H7 (cell line): ENCODE measurements at regions not wholly inside any gene's neighbourhood (a gene's known extent, or its start where the extent isn't known, plus 50 kb on each side); places are given as distances from the start of the nearest gene placed in this dataset.

Experiments used
- DNase-seq: peaks from one replicate; pipeline ENCODE4 v3.0.0; 2012
- H3K27me3 ChIP-seq: 2 replicates; pipeline ENCODE4 v1.6.0; 2011; ENCODE audit warnings: mild to moderate bottlenecking, low read length; ENCODE audit not compliant: control insufficient read depth, insufficient read depth
- H3K36me3 ChIP-seq: replicated peaks from 2 replicates; pipeline ENCODE4 v1.5.1; 2011; ENCODE audit warnings: low read length; ENCODE audit not compliant: control insufficient read depth, insufficient read depth
- H3K4me3 ChIP-seq: 2 replicates; pipeline ENCODE4 v1.5.1; 2011; ENCODE audit warnings: low read depth, mild to moderate bottlenecking, control low read depth, low read length, moderate library complexity; ENCODE audit not compliant: insufficient read depth

DNA sequence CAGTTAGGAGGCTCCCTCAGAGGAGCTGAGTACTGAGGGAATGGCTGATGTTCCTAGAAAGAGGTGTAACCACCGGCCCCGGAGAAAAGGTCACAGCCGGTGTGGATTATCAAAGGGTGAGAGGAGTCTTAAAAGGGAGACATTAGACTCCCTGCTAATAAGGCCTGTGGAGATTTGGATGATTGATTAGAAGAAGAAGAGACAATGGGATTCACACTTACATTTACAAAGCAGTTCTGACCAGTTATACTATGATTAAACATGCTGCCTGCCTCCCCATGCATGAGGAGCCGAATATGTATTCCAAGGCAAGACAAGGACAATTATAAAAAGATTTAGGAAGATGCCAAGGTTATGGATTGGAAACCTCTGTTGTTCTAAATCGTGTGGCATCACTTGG lies 302.4 kb downstream of the SLC4A3 start:
- DNase-seq = no peak
- H3K36me3 ChIP-seq = no peaks in the 10 kb centered on the region
- no peaks in the 10 kb centered on the region for H3K27me3 ChIP-seq

DNA sequence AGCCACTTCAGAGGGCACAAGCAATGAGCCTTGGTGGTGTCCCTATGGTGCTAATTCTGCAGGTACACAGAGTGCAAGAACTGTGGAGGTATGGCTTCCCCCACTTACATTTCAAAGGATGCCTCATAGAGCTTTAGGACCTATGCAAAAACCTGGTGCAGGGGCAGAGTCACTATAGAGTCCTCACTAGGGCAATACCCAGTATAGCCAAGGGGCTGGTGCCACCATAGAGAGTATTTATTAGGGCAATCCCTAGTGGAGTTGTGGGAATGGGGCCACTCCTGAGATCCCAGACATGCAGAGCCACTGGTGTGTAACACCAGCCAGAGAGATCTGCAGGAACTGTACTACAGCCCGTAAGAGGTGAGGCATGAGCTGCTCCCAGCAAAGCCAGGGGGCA lies 312.2 kb downstream of the SLC4A3 start:
- no peak overlapping the region for H3K4me3 ChIP-seq

More for the DNA sequence above, 302.4 kb downstream of the SLC4A3 start:
- H3K4me3 ChIP-seq = no peak overlapping the region

DNA sequence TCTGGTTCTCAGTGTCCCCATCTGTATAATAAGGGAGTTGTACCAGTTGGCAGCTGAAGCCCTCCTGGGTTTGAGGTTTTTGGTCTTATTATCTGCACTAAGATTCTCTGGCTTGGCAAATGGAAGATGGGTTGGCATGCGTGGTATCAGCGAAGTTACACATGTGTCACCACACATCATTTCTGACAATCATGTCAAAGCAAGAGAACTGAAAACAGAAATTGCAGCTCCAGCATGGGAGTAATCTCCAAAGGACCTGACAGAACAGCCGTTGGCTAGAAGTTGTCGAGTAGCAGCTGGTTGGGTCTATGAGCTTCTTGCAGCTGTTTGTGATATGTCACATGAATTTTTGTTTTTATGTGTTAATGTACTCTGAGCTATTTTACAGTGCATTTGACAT lies 317.4 kb downstream of the SLC4A3 start:
- Histone ChIP-seq H3K4me3 (no peak overlapping the region), H3K27me3 (no peaks in the 10 kb centered on the region), H3K36me3 (no peaks in the 10 kb centered on the region)
- no peak for DNase-seq

More for the DNA sequence above, 312.2 kb downstream of the SLC4A3 start:
- no peaks in the 10 kb centered on the region for H3K36me3 ChIP-seq
- H3K27me3 ChIP-seq = no peaks in the 10 kb centered on the region
- DNase-seq = no peak

DNA sequence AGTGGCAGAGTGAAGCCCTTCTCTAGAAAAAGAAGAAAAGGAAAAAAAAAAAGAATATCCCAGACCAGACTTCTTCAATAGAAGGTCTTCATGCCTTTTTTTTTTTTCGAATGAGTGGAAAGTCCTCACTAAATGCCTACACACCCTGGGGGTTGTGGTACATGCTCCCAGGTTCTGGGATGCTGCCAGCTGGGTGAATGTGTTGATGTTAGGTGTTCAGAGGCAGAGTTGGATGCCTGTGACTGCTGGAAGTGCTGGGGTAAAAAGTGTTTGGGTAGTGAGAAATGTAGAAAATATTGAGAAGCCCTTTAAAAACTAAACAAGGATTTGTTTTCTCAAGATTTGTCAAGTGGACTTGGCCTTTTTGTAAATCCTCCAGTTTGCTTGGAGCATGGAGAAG lies 318.6 kb downstream of the SLC4A3 start:
- H3K27me3 ChIP-seq = no peaks in the 10 kb centered on the region
- DNase-seq = no peak
- H3K4me3 ChIP-seq = no peak overlapping the region
- no peaks in the 10 kb centered on the region for H3K36me3 ChIP-seq

DNA sequence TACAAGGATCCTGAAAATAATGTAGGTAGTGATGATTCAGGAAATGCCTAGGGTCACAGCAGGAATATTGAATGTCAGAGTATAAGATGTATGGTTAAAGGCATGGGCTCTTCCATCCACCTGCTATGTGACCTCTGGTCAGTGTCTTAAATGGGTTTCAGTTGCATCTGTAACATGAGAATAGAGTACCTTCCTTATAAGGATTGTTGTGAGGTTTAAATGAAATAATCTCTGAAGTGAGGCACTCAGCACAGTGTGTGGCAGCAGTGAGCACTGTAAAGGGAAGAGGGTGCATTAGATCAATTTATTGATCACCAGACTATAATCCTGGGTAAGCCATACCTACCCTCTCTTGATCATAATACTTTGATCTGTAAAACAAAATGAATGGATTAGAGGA lies 319.1 kb downstream of the SLC4A3 start:
- no peak overlapping the region for H3K4me3 ChIP-seq
- DNase-seq = no peak
- H3K36me3 ChIP-seq = no peaks in the 10 kb centered on the region
- no peaks in the 10 kb centered on the region for H3K27me3 ChIP-seq

DNA sequence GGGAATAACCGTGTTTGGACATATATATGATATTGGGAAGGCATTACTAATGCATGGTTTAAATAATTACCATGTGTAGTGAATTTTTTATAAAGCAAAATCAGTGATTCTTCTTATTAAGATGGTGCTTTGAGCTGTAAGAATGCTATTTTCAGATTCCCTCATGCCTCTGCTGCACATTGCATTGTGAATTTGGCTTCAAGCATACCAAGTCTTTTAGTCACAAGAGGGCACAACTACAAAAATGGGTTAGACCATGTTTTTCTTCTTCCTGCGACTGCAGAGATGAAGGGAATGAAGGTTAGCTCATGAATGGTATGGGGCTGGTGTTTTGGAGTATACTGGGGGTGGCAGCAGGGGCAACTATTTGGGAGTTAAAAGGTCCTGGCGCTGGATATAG lies 320.1 kb downstream of the SLC4A3 start:
- DNase-seq = no peak
- Histone ChIP-seq H3K4me3 (no peak overlapping the region), H3K27me3 (no peaks in the 10 kb centered on the region), H3K36me3 (no peaks in the 10 kb centered on the region)

DNA sequence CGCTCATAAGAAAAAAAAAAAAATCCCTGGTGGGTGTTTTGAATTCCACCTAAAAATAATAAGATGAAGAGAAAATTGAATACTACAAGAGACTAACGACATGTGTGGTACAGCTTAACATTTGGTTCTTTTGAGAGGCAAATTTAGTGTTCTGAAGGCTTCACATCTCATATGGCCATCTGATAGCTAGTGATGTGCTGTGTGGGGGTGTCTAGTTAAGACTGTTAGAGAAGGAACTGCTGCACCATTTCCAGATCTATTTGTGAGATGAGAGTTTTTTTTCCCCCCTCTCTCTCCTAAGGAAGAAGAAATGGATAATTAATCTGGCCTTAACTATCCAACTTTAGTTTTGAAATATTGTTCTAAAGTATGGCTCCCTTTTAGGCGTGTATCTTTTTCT lies 321.6 kb downstream of the SLC4A3 start:
- Histone ChIP-seq H3K27me3 (no peaks in the 10 kb centered on the region), H3K36me3 (no peaks in the 10 kb centered on the region)
- DNase-seq = no peak

DNA sequence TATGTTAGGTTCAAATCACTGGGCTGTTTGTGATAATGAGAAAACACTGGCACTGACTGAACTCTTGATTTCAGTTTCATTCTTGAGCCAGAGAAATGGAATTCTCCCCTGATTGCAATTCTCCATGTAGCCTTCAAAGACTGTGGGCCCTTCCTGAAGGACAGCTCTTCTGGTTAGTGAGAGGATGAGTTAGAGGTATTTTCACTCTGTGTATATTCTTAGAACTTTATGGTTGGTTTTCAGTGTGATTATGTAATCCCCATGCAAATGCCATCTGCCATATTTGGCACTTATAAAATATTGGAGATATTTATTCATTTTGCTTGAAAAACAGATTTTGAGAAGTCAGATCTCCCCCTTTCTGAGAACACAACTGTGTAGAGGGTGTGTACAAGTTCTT lies 323.7 kb downstream of the SLC4A3 start:
- Histone ChIP-seq H3K36me3 (no peaks in the 10 kb centered on the region), H3K27me3 (no peaks in the 10 kb centered on the region), H3K4me3 (no peak overlapping the region)
- DNase-seq = no peak

More for the DNA sequence above, 321.6 kb downstream of the SLC4A3 start:
- no peak overlapping the region for H3K4me3 ChIP-seq

DNA sequence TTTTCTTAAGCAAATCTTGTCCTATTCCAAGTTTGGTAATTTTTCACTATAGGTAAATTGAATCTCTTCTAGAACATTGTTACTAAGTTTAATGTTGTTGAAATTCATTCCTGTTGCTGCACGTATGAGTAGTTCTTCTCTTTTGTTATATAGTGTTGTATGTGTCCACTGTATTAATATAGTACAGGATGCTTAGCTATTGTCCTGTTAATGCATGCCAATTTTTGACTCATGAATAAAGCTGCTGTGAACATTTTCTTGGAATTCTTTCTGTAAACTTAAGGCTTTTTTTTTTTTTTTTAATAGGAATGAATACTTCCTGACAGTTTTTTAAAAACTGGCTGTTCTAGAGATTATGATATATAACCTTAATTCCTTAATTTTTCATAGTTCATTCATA lies 326.9 kb downstream of the SLC4A3 start:
- Histone ChIP-seq H3K36me3 (no peaks in the 10 kb centered on the region), H3K4me3 (no peak overlapping the region), H3K27me3 (no peaks in the 10 kb centered on the region)
- DNase-seq = no peak

DNA sequence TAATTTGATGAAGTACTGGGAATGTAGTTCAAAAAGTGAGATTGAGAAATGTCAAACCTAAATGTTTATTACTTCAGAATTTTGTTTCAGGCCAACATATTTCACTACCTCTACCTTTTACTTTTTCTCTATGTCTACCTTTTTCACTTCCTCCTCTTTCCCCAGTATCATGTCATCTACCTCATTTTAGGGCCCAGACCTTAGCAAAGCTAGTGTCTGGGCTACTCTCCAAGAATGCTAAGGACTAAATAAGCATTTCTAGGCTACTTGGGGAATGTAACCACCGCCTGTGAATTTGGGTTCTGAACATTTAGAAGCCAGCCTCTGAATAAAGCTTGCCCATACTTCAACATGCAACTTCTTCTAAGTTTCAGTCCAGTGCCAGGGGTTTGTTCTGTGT lies 330.4 kb downstream of the SLC4A3 start:
- no peak for DNase-seq
- Histone ChIP-seq H3K27me3 (peaks cover 4% of the 10 kb centered on the region; the same call in 1 of the 2 replicates), H3K36me3 (no peaks in the 10 kb centered on the region), H3K4me3 (no peak overlapping the region)

DNA sequence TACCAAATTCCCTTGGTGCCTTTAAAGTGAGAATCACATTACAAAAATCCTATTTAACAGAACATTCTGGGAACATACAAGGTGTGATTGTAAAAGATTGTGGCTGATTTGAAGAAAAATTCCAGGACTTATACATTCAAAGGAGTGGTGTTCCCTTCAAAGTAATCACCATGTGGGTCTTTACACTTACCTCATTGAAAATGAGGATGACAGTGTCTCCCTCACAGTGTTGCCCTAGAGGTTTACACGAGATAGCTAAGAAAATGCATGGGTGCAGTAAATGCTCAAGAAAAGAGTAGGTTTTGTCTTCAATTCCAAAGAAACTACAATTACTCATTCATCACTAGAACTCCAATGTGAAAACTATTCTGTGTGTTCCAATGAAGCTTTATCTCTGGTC lies 331.5 kb downstream of the SLC4A3 start:
- Histone ChIP-seq H3K36me3 (no peaks in the 10 kb centered on the region), H3K27me3 (peaks cover 9% of the 10 kb centered on the region), H3K4me3 (no peak overlapping the region)
- no peak for DNase-seq

DNA sequence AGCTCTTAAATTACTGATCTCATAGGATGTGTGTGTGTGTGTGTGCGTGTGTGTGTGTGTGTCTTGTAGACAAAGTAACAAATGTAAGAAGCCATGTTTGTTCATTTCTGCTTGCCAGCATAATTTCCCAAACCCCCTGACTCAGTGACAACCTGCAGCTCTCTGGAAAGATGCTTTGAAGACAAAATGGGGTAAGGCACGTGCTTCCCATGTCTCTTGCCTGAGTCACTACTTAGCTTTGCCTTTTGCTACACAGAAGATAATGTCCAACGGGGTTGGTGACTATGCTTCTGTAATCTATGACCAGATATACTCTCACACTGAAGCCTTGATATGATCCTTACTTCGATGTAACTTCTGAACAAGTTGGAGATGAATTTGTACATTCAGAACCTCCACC lies 332.0 kb downstream of the SLC4A3 start:
- Histone ChIP-seq H3K4me3 (no peak overlapping the region), H3K36me3 (no peaks in the 10 kb centered on the region), H3K27me3 (peaks cover 14% of the 10 kb centered on the region)
- DNase-seq = no peak

DNA sequence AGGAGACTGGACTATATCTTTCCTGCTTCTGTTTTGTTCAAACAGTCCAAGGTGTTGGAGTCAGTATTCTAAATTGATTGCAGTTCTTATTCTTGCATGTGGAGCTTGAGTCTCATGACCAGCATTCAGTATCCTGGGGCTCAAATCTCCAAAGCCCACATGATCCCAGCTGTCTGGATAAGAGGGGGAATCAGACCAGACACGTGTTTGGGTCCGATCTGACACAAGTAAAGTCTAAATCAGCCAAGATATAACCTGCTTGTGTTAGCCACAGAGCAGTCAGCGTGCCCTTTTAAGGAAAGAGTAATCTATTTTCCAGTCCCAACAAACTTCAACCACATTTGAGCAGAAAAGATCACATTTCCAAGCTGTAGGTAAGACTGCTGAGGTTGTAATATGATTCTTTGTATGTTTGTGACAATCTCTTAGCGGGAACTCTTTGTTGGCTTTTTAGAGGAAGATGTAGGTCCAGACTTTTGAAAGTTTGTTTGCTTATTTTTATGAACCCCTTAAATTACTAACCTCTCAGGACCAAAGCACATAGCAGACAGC lies 334.6 kb downstream of the SLC4A3 start:
- H3K36me3 ChIP-seq = no peaks in the 10 kb centered on the region
- DNase-seq = no peak

DNA sequence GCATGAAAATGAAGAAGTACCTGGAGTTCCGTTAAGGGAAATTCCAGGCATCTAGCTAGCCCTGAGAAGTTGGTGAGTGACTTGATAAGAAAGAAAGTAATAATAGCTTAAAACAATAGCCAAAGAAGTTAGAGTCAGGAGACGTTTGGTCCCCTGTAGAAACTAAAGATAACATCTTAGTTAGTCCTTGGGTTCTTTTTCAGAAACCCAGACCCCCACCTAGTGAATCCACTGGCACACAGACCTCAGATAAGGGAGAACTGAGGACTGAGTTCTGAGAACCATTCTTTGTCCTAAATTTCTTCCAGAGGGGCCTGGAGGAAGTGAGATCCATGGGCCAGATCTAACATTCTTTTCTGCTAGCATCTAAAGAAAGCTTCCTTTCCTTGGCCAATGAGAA lies 335.4 kb downstream of the SLC4A3 start:
- no peak overlapping the region for H3K4me3 ChIP-seq
- no peak for DNase-seq
- no peaks in the 10 kb centered on the region for H3K36me3 ChIP-seq
- peaks cover 16% of the 10 kb centered on the region for H3K27me3 ChIP-seq

More for the DNA sequence above, 334.6 kb downstream of the SLC4A3 start:
- H3K27me3 ChIP-seq = peaks cover 16% of the 10 kb centered on the region
- H3K4me3 ChIP-seq = no peak overlapping the region

DNA sequence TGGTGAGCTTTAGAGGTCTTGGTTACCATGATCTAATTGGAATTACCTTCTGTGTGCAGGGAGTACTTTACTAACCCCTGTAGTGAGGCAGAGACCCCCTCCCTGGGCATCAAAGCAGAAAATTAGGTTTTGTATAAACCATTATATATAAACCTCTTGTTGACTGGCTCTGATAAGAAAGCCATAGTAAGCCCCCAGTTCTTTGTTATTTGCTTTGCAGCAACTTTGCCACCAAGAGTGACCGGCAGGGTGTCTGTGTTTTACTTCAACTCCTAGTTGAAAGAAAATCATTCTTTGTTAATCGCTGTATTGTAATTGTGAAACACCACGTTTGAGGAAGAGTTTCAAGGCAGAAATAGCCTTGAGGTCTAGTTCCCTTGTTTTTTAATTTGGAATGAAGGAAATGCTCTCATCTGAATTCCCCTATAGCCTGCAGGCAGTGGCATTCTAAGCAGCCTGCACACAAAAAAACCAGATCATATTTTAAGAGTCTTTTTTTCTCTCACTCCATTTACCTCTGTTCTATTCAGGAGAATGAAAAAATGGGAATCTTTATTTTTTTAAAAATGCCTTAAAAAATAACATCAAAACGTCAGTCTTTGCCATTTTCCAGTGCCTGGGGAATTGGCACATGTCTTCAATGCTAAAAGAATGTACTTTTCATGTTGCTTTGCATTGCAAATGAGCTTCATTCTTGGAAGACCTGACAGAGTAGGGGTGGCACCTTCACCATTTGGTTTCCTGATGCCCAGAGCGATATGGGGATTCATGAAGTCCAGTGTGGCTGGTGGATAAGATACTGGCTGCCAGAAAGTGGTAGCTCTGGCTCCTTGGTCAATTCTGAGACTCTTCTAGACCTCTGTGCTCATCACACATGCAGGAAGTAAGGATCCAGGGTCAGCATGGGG lies 338.1 kb downstream of the SLC4A3 start:
- H3K27me3 ChIP-seq = peaks cover 16% of the 10 kb centered on the region
- DNase-seq = peak; percentile 16
- no peaks in the 10 kb centered on the region for H3K36me3 ChIP-seq
- H3K4me3 ChIP-seq = no peak overlapping the region
